HUES64 (cell line): ENCODE measurements at regions not wholly inside any gene's neighbourhood (a gene's known extent, or its start where the extent isn't known, plus 50 kb on each side); places are given as distances from the start of the nearest gene placed in this dataset.
"Not testable (repeated sequence)": the region's sequence is repeated elsewhere in the genome, so short reads cannot be mapped to it uniquely, and the experiment has no call there.

Source experiments
- H3K27ac ChIP-seq: 2 replicates; pipeline ENCODE4 v1.7.0; 2013; ENCODE audit warnings: low read depth, low read length, inconsistent platforms
- H3K27me3 ChIP-seq: 2 replicates; pipeline ENCODE4 v1.6.1; 2013; ENCODE audit warnings: mild to moderate bottlenecking, low read length; ENCODE audit not compliant: insufficient read depth
- H3K36me3 ChIP-seq: 2 replicates; pipeline ENCODE4 v1.6.1; 2013; ENCODE audit warnings: mild to moderate bottlenecking, low read length; ENCODE audit not compliant: insufficient read depth
- H3K4me1 ChIP-seq: 2 replicates; pipeline ENCODE4 v1.6.1; 2013; ENCODE audit warnings: mild to moderate bottlenecking, low read length, moderate library complexity; ENCODE audit not compliant: insufficient read depth
- H3K4me3 ChIP-seq: 2 replicates; pipeline ENCODE4 v1.5.1; 2013; ENCODE audit warnings: mild to moderate bottlenecking, low read length, moderate library complexity
- H3K9ac ChIP-seq: 2 replicates; pipeline ENCODE4 v1.6.1; 2013; ENCODE audit warnings: mild to moderate bottlenecking, low read depth, low read length
- H3K9me3 ChIP-seq: 2 replicates; pipeline ENCODE4 v1.6.1; 2013; ENCODE audit warnings: low read depth, low read length; ENCODE audit not compliant: insufficient read depth
- WGBS: fragments of 150-250, 120-280 bp; methylation state at CpG from one replicate; pipeline ENCODE4 v1.1.7; 2013; ENCODE audit warnings: missing lambda C conversion rate; 5-methylcytosine and 5-hydroxymethylcytosine counted together

DNA sequence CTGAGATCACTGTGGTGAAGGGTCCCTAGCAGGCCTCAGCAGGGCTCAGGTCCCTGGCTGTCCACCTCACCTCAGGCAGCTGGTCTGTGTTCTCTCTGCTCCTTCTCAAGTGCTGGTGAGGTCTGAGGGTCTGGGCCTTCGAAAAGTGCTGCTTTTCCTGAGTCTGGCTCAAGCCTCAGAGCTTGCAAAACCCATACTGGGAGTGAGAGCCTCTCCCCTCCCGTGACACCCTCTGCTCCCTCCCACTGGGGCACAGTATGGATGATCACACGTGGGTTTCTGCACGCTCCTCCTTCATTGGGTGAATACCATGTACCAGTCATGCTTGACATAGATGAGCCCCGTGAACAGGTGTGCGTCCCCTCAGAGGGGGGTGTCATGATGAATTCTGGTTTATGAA, 73.3 kb upstream of the WASF3 start:
- WGBS, result 91% methylated on average over 6 of the region's 6 CpGs
- Histone ChIP-seq H3K36me3 (no peaks in the 10 kb centered on the region), H3K27ac (no peak overlapping the region), H3K4me1 (no peaks in the 10 kb centered on the region), H3K9me3 (no peaks in the 10 kb centered on the region), H3K9ac (no peak overlapping the region), H3K4me3 (no peak overlapping the region), H3K27me3 (no peaks in the 10 kb centered on the region)

DNA sequence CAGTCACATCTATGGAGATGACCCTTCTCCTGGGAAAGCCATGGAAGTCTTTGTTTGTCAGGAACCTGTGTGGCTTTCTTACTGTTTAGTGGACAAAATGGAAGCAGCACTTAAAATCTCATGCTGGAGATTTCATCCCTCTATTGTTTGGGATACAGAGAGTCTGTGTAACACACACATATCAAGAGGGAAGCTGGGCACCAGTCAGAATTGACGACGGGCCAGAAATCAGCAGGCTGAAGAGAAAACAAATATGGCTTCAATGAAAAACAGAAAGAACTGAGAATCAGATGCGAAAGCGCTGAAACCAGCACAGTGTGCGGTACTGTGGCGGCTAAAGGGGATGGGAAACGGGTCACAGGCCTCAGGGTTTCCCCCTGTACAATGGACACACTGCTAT, 72.2 kb upstream of the WASF3 start:
- no peaks in the 10 kb centered on the region for H3K9me3 ChIP-seq
- H3K4me3 ChIP-seq, result no peak overlapping the region
- no peak overlapping the region for H3K9ac ChIP-seq
- no peaks in the 10 kb centered on the region for H3K27me3 ChIP-seq
- WGBS, result 87% methylated on average over 7 of the region's 7 CpGs
- no peaks in the 10 kb centered on the region for H3K36me3 ChIP-seq
- H3K27ac ChIP-seq, result no peak overlapping the region
- no peaks in the 10 kb centered on the region for H3K4me1 ChIP-seq

DNA sequence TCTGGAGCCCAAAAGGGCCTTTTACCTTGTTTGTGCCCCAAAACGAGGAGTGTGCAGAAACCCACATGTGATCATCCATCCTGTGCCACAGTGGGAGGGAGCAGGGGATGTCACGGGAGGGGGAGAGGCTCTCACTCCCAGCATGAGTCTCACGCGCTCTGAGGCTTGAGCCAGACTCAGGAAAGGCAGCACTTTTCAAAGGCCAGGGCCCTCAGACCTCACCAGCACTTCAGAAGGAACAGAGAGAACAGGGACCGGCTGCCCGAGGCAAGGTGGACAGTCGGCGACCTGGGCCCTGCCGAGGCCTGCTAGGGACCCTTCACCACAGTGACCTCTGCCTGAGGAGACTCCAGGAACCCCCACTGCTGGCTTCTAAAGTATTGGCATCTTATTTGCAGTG, 71.7 kb upstream of the WASF3 start:
- H3K27ac ChIP-seq, result no peak overlapping the region
- no peak overlapping the region for H3K4me3 ChIP-seq
- no peaks in the 10 kb centered on the region for H3K4me1 ChIP-seq
- H3K9me3 ChIP-seq, result no peaks in the 10 kb centered on the region
- no peaks in the 10 kb centered on the region for H3K36me3 ChIP-seq
- H3K27me3 ChIP-seq, result no peaks in the 10 kb centered on the region
- H3K9ac ChIP-seq, result no peak overlapping the region
- WGBS, result 68% methylated on average over 9 of the region's 9 CpGs

DNA sequence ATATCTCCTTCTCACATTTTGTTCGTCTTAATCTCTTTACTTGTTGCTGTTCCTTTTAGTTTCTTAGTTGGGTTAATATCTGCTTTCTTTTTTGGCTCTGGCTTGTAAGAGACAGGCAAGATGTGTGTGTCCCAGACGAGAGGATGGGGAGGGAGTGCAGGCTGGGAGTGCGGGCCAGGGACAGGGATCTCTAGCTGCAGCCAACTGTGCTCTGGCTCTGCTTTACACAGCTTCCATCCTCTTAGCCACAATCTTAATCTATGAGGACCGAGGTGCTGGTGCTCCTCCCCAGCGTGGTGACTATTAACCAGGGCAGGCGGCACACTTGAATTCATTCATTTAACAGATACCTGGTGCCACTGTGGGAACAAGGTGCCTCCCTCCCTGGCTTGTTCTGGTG, 70.9 kb upstream of the WASF3 start:
- no peaks in the 10 kb centered on the region for H3K9me3 ChIP-seq
- no peak overlapping the region for H3K4me3 ChIP-seq
- H3K4me1 ChIP-seq, result no peaks in the 10 kb centered on the region
- WGBS, result 90% methylated on average over 5 of the region's 6 CpGs
- no peak overlapping the region for H3K9ac ChIP-seq
- no peaks in the 10 kb centered on the region for H3K36me3 ChIP-seq
- no peaks in the 10 kb centered on the region for H3K27me3 ChIP-seq
- no peak overlapping the region for H3K27ac ChIP-seq

DNA sequence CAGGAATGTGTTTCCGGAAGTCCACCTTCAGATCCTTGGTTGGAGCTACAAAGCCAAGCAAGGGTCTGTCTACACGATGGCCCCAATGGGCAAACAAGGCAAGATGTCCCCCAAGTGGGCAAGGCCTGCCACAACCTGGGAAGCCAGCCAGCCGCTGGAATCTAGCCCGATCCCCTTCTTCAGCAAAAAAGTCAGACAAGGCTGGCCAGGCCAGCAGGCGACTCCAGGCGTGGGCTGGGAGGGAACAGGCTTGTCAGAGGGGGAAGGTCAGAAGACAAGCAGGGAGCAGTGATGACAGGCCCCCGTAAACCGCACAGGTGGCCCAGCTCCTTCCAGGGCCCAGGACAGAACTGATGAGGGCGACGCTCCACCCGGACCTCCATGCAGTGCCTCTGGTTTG, 69.7 kb upstream of the WASF3 start:
- no peaks in the 10 kb centered on the region for H3K27me3 ChIP-seq
- no peak overlapping the region for H3K9ac ChIP-seq
- no peak overlapping the region for H3K27ac ChIP-seq
- no peak overlapping the region for H3K4me3 ChIP-seq
- no peaks in the 10 kb centered on the region for H3K4me1 ChIP-seq
- no peaks in the 10 kb centered on the region for H3K36me3 ChIP-seq
- 96% methylated on average over 11 of the region's 11 CpGs for WGBS
- no peaks in the 10 kb centered on the region for H3K9me3 ChIP-seq

DNA sequence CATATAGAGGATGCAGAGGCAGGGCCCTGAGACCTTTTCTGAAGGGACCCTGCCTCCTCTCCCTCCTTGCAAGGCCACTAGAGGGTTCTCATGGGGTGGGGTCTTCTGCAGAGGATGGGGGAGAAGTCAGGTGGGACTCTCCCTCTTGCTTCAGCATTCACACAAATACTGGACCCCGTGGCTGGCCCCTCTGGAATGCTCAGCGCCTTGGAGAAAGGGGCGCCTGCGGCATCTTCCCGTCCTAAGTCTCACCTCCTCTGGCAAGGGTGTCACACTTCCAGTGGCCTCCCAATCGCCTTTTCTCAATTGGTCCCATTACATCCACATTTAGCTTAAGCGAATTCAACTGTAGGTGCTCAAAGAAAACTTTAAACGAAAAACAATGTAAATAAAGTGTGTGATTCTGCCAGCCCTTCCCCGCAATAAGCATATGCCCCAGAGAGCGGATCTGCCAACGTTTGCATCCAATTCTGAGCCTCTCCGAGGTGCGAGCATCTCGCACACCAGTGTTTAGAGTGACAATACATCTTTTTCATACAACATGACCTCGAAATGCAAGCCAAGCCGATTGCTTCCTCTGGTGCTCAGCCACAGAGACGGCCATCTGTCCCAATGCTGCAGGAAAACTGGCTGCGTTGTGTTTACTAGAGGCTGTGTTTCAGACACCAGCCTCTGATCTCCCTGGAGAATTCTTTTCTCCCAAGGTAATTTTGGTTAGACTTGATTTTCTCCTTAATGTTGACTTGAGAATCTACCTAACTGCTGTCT, 69.1 kb upstream of the WASF3 start:
- no peak overlapping the region for H3K27ac ChIP-seq
- H3K4me1 ChIP-seq, result no peaks in the 10 kb centered on the region
- WGBS, result 94% methylated on average over 18 of the region's 18 CpGs
- H3K36me3 ChIP-seq, result no peaks in the 10 kb centered on the region
- H3K9ac ChIP-seq, result no peak overlapping the region
- H3K9me3 ChIP-seq, result no peaks in the 10 kb centered on the region
- H3K27me3 ChIP-seq, result no peaks in the 10 kb centered on the region
- no peak overlapping the region for H3K4me3 ChIP-seq

DNA sequence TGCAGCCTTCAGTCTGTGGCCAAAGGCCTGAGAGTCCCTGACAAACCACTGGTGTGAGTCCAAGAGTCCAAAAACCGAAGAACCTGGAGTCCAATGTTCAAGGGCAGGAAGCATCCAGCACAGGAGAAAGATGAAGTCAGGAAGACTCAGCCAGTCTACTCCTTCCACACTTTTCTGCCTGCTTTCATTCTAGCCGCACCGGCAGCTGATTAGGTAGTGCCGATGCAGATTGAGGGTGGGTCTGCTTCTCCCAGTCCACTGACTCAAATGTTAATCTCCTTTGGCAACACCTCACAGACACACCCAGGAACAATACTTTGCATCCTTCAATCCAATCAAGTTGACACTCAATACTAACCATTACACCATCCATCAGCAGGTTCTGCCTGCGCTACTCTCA, 65.2 kb upstream of the WASF3 start:
- not testable (repeated sequence) for H3K36me3 ChIP-seq, H3K27ac ChIP-seq, H3K4me1 ChIP-seq, H3K9me3 ChIP-seq, H3K9ac ChIP-seq, H3K27me3 ChIP-seq, H3K4me3 ChIP-seq
- 97% methylated on average over 5 of the region's 5 CpGs for WGBS

DNA sequence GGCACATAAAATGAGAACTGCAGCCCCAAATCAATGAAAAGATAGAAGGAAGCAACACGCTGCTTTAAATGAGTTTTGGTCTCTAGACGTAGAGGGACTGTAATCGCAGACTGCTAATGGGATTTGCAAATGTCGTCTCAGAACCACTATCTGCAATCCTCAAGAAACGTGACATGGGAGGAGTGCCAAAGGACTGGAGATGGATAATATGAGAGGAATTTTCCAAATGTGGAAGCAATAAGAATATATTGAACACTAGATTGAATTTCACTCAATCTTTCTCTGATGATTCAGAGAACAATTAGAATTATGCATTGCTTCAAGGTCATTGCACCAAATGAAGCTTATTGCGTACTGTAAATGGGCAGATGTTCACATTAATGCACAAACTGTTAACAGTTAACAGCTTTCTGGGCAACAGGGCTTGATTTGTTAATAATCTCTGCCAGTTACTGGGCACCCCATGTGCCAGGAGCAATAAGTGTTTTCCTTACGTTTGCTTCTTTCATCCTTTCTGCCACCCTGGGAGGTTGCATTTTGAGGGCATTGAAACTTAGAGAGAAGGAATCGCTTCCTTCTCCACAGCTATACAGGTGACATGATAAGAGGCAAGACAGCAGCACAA, 62.8 kb upstream of the WASF3 start:
- WGBS, result 87% methylated on average over 8 of the region's 8 CpGs
- 0 out of 2 replicates have a peak, but pooled peaks cover 3% of the 10 kb centered on the region for H3K4me1 ChIP-seq
- H3K9ac ChIP-seq, result no peak overlapping the region

DNA sequence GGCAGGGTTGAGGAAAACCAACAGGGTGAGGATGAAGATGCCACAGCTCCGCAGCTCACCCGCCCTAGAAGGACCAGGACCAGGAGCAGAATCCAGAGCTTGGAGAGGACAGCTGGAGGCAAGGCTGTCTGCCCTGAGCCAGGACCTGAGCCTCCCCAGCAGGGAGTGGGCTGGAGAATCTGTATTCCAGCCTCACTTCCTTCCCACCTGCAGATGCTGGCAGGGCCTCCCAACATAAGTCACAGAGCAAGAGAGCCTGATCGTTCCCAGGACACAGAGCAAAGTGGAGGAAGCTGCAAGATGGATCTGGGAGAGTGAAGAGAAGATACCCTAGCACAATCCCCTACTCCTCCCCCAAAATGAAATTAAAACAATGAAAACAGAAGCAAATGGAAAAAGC, 61.7 kb upstream of the WASF3 start:
- 0 out of 2 replicates have a peak, but pooled peaks cover 3% of the 10 kb centered on the region for H3K4me1 ChIP-seq

More for the DNA sequence above, 62.8 kb upstream of the WASF3 start:
- H3K27me3 ChIP-seq, result no peaks in the 10 kb centered on the region
- H3K27ac ChIP-seq, result no peak overlapping the region
- no peaks in the 10 kb centered on the region for H3K9me3 ChIP-seq
- no peak overlapping the region for H3K4me3 ChIP-seq
- H3K36me3 ChIP-seq, result no peaks in the 10 kb centered on the region

DNA sequence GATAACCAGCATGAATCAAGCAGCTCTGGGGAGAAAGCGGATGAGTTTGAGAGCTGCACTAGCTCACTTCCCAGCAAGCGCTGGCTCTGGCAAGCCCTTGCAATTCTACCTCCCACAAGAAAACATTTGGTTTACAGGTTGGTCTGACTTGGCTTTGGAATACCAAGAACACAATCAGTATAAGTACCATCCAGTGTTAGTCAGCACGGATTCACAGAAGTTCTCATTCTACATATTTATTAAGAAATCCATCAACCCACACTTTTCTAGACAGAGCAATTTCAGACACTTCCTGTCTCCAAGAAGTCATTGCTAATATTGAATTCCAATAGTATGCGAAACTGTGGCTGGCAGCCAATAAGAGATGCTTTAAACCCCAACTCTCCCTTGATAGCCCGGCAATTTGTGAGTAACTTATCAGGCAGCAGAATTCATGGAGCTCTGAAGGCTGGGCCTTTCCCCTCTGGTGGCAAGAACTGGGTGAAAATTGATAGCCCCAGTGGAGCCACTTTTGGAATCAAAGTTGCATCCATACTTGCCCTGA, 59.4 kb upstream of the WASF3 start:
- Histone ChIP-seq H3K36me3 (no peaks in the 10 kb centered on the region), H3K4me3 (no peak overlapping the region), H3K27ac (no peak overlapping the region), H3K27me3 (no peaks in the 10 kb centered on the region), H3K9ac (no peak overlapping the region), H3K4me1 (0 out of 2 replicates have a peak, but pooled peaks cover 3% of the 10 kb centered on the region), H3K9me3 (no peaks in the 10 kb centered on the region)
- 94% methylated on average over 5 of the region's 5 CpGs for WGBS

More for the DNA sequence above, 61.7 kb upstream of the WASF3 start:
- H3K27me3 ChIP-seq, result no peaks in the 10 kb centered on the region
- whole genome bisulfite sequencing, result 77% methylated on average over 3 of the region's 3 CpGs
- no peaks in the 10 kb centered on the region for H3K9me3 ChIP-seq
- H3K9ac ChIP-seq, result no peak overlapping the region
- no peak overlapping the region for H3K27ac ChIP-seq
- no peaks in the 10 kb centered on the region for H3K36me3 ChIP-seq
- no peak overlapping the region for H3K4me3 ChIP-seq

DNA sequence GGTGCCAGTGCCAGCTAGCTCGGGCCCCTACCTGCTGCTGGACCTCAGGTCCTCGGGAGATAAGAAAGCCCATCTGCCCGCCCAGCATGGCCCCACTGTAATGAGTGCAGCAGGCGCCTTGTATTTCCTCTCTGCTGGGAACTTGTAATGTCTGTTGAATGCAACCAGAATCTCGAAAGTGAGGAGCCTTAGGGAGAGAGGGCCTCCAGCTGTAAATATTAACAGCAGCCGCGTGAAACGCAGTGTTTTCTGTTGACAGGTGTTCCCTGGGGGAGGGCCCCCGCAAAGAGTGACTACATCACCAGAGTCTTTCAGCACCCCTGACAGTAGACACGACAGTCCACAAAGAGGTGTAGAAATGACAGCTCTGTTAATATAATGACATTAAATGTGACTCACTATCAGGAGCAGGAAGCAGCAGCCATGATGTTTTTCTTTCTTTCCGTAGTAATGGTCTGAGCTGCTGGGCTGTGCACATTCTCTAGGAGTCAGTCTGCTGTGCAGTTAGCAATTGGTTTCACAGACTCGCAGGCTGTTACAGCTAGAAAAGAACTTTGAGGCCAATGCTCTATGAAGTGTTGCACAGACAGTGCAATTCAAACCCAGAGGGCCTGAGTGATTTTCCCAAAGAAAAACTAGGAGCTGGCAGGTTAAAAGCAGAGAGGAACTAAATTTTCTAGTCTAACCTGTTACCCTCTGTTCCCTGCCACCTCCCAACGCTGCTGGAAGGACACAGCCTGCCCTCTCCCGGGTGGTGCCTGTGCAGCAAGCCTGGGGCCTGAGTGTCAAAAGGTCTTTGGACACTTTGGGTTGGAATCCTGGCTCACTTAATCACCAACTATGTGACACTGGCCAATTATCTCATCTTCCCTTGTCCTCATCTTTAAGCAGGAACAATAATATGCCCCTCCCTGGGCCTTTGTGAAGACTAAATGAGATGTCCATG, 58.6 kb upstream of the WASF3 start:
- Histone ChIP-seq H3K4me1 (0 out of 2 replicates have a peak, but pooled peaks cover 3% of the 10 kb centered on the region), H3K27ac (no peak overlapping the region), H3K27me3 (no peaks in the 10 kb centered on the region), H3K9ac (no peak overlapping the region), H3K9me3 (no peaks in the 10 kb centered on the region), H3K36me3 (no peaks in the 10 kb centered on the region), H3K4me3 (no peak overlapping the region)
- WGBS, result 85% methylated on average over 14 of the region's 14 CpGs
